ENCODE measurements at regions not wholly inside any gene's neighbourhood (a gene's known extent, or its start where the extent isn't known, plus 50 kb on each side); places are given as distances from the start of the nearest gene placed in this dataset.
"Not testable (repeated sequence)": the region's sequence is repeated elsewhere in the genome, so short reads cannot be mapped to it uniquely, and the experiment has no call there.

GRCh38 chr18:73119574-73119973, 251.8 kb upstream of the NETO1 start:
- no peak for TF ChIP-seq CTCF (IDR thresholded peaks at IDR 0.05)
- DNase-seq (no peak), ATAC-seq (no peak)
- Histone ChIP-seq H3K4me3 (no peak overlapping the region), H3K4me1 (ENCODE audit: low read depth) (no peaks in the 10 kb centered on the region), H3K36me3 (ENCODE audit: low read depth) (no peaks in the 10 kb centered on the region), H3K9me3 (no peaks in the 10 kb centered on the region)
- intact Hi-C loops (cut with DNase I, micrococcal nuclease) = no loop called here

GRCh38 chr18:73118121-73118816, 250.5 kb upstream of the NETO1 start:
- Histone ChIP-seq H3K36me3 (ENCODE audit: low read depth) (no peaks in the 10 kb centered on the region), H3K4me3 (no peak overlapping the region), H3K9me3 (no peaks in the 10 kb centered on the region), H3K4me1 (ENCODE audit: low read depth) (no peaks in the 10 kb centered on the region)
- intact Hi-C loops (cut with DNase I, micrococcal nuclease) = no loop called here
- no peak for ATAC-seq
- DNase-seq = no peak
- no peak for TF ChIP-seq CTCF (IDR thresholded peaks at IDR 0.05)

GRCh38 chr18:73110307-73110706, 242.5 kb upstream of the NETO1 start:
- Histone ChIP-seq H3K4me3 (no peak overlapping the region), H3K36me3 (ENCODE audit: low read depth) (no peaks in the 10 kb centered on the region), H3K9me3 (peaks cover 2% of the 10 kb centered on the region), H3K4me1 (ENCODE audit: low read depth) (no peaks in the 10 kb centered on the region)
- no peak for TF ChIP-seq CTCF (IDR thresholded peaks at IDR 0.05)
- intact Hi-C loops (cut with DNase I, micrococcal nuclease) = no loop called here
- ATAC-seq (no peak), DNase-seq (no peak)

GRCh38 chr18:73101977-73102376, 234.2 kb upstream of the NETO1 start:
- no peak for TF ChIP-seq CTCF (IDR thresholded peaks at IDR 0.05)
- no peaks in the 10 kb centered on the region for H3K36me3 ChIP-seq (ENCODE audit: low read depth)
- no peaks in the 10 kb centered on the region for H3K9me3 ChIP-seq
- no peak overlapping the region for H3K4me3 ChIP-seq
- intact Hi-C loops (cut with DNase I, micrococcal nuclease) = no loop called here
- DNase-seq (no peak), ATAC-seq (no peak)
- H3K4me1 ChIP-seq (ENCODE audit: low read depth) = no peaks in the 10 kb centered on the region

- H3K9me3 ChIP-seq; DNase-seq; intact Hi-C loops (cut with DNase I, micrococcal nuclease); H3K4me1 ChIP-seq (ENCODE audit: low read depth); H3K36me3 ChIP-seq (ENCODE audit: low read depth); ATAC-seq; H3K4me3 ChIP-seq: not testable (repeated sequence)
Measured at GRCh38 chr18:73101491-73101890, 233.7 kb upstream of the NETO1 start.

GRCh38 chr18:73099759-73100158, 232.0 kb upstream of the NETO1 start:
- no peak for DNase-seq
- Histone ChIP-seq H3K9me3 (no peaks in the 10 kb centered on the region), H3K4me3 (no peak overlapping the region), H3K4me1 (ENCODE audit: low read depth) (no peaks in the 10 kb centered on the region), H3K36me3 (ENCODE audit: low read depth) (no peaks in the 10 kb centered on the region)
- intact Hi-C loops (cut with DNase I, micrococcal nuclease) = no loop called here
- no peak for ATAC-seq
- no peak for TF ChIP-seq CTCF (IDR thresholded peaks at IDR 0.05)
